Iris pigment epithelial cell (primary cell): ENCODE measurements at regions not wholly inside any gene's neighbourhood (a gene's known extent, or its start where the extent isn't known, plus 50 kb on each side); places are given as distances from the start of the nearest gene placed in this dataset.
"Not testable (repeated sequence)": the region's sequence is repeated elsewhere in the genome, so short reads cannot be mapped to it uniquely, and the experiment has no call there.

ENCODE experiments used
- DNase-seq: peaks from one replicate; pipeline ENCODE4 v3.0.0-alpha.2; 2011; ENCODE audit warnings: low read depth

- no peak for DNase-seq
Observed at GRCh38 chr2:239832490-239833268, 192.5 kb downstream of the NDUFA10 start.

DNA sequence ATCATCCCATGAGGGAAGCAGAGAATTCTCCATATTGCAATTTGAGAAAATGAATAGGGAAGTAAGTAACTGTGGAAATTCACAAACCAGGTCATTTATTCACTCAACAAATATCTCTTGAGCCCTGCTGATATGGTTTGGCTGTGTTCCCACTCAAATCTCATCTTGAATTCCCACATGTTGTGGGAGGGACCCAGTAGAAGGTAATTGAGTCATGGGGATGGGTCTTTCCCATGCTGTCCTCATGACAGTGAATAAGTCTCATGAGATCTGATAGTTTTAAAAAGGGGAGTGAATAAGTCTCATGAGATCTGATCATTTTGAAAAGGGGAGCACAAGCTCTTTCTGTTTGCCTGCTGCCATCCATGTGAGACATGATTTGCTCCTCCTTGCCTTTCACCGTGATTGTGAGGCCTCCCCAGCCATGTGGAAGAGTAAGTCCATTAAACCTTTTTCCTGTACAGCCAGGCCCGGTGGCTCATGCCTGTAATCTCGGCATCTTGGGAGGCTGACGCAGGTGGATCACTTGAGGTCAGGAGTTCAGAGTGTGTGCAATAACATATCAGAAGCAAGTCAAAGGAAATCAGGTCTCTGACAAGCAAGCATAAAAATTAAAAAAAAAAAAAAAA, 193.2 kb downstream of the NDUFA10 start:
- no peak for DNase-seq

DNA sequence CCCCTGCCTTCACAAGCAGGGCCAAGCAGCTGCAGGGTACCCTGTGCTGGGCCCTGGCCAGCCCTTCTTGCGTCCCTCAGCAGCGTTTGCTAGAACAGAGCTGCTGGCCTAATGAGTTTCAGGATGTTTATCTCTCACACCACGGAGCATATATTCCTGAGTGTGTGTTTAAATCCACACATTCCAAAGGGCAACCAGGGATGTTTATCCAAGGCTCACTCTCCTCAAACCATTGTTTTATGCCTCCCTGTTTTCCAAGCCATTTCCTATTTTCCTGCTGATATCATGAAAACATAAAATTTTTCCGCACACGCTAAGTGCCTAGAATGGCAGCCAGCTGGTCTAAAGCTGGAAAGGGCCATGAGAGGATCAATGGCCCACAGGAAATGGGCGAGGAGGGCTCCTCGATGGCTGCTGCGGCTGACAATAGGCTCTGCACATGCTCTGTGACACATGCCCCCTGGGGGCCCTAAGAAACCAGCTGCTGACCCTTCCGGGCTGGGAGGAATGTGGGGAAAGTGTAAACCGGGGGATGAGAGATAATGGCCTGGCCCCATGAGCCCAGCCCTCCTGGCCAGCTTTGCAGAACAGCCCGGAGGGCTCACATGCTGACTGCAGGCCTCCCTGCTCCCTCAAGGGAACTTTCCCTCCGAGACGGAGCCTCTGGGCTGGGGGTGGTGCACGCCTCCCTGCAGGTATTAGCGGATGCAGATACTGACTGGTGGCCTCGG, 194.0 kb downstream of the NDUFA10 start:
- DNase-seq: no peak

DNA sequence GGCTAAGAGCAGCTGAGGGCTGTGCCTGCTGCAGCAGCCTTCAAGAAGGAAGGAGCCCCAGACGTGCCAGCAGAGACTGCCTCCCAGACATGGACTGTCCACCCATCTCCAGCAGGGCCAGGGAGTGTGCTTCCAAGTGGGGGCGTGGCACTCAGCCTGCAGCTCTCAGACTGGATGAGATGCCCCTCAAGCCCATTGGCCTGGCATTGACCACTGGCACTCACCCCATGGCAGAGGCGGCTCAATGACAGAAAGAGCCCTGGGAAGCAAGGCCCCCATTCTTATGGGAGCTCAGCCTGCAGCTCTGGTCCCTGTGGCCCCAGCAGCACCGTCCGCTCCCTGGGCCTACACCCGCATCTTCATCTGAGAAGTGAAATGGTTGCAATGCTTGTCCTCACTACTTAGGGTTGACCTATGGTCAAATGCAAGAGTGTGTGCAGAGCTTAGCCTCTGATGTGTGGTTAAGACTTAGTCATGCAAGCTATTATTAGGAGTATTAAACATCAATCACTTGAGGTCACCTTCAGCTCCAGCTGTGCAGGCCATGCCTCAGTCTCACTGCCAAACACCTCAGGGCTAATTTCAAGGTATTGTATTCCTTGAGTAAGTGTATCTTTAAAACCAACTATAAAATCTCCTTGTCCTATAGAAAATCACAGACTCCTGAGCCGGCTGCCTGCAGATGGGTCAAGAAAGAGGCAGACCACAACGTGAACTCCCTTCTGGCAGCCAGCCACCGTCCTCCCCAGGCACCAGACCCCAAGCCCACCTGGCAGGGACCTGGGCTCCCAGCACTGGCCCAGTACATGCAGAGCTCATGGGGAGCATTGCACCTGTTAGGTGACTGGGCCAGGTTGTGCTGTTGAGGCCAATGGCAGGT, 194.8 kb downstream of the NDUFA10 start:
- peak; percentile 3 for DNase-seq

DNA sequence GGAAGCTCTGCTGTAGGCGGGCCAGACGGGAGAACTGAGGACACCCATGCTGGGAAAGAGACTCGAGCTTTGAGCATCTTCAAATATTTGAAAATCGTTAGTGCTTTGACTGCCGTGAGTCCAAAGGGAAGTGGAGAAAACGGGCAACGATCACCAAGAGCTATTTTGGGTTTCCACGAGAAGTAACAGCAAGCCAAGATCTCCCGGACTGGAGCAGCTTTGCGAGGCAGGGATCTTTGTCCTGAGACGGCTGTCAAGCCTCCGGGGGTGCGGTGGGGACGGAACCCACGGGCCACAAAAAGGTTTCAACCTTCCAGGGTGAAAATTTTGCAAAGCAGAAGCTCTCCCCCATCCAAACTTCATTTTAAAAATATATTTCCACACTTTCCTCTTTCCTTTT, 195.8 kb downstream of the NDUFA10 start:
- no peak for DNase-seq

- not testable (repeated sequence) for DNase-seq
Observed at GRCh38 chr2:239828973-239829275, 196.2 kb downstream of the NDUFA10 start.

GRCh38 chr2:239828192-239828972, 196.8 kb downstream of the NDUFA10 start:
- DNase-seq: no peak

- no peak for DNase-seq
Observed at GRCh38 chr2:239827523-239827890, 197.6 kb downstream of the NDUFA10 start.

- no peak for DNase-seq
Observed at GRCh38 chr2:239826786-239827522, 198.2 kb downstream of the NDUFA10 start.

GRCh38 chr2:239826376-239826775, 198.8 kb downstream of the NDUFA10 start:
- no peak for DNase-seq

DNA sequence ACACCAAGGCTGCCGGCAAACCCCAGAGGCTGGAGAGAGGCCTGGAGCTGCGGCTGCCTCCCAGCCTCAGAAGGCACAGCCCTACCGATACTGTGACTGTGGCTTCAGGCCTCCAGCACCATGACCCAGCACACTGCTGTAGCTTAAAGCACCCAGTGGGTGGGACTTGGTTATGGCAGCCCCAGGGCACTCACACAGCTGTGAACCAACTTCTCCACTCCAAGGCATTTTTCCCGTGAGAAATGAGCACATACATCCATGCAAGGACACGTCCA, 199.5 kb downstream of the NDUFA10 start:
- no peak for DNase-seq

- DNase-seq: no peak
Observed at GRCh38 chr2:239824866-239825704, 200.1 kb downstream of the NDUFA10 start.

GRCh38 chr2:239824046-239824694, 201.0 kb downstream of the NDUFA10 start:
- peak; percentile 22 for DNase-seq

- no peak for DNase-seq
Observed at GRCh38 chr2:239822146-239822831, 202.9 kb downstream of the NDUFA10 start.

DNA sequence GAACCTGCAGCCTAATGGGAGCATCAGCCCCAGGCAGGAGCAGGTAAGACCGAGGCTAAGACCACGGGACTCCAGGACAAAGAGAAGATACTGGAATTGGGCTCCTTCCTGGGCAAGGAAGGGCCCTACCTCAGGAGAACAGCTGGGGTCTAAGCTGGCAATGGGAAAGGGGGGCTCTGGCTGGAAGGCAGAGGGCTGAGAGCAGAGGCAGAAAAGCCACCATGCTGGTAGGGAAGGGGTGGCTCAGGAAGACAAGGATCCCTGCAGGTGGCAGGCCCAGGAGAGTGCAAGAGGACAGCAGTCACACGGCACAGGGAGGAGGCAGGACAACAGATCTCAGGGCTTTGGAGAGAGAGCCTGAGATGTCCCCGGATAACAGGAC, 203.5 kb downstream of the NDUFA10 start:
- no peak for DNase-seq

- DNase-seq: no peak
Observed at GRCh38 chr2:239820836-239821693, 204.1 kb downstream of the NDUFA10 start.

DNA sequence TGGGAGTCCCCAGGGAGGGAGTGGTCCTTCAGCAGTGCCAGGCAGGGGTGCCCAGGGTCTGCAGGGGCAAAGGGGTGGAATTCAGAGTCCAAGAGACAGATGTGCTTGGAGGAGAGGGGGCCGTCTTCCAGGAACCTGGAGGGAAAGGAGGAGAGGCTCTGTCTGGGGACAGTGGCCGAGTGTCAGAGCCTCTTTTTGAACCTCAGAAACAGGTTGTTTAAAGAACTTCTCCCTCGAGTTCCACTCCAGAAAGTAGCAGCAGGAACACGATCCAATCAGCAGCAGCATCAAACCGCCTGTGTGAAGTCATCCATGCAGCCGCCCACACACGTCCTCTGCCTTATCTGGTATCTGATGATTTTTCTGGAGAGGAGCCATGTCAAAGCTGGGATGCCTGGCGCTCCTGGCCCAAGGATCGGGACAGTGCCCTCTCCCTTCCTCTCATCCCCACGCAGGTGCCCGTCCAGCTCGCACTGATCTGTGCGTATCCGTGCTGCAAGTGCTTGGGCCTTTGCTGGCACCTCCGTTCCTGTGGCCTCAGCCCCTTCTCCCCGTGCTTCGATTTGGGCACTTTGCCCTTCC, 205.1 kb downstream of the NDUFA10 start:
- DNase-seq: peak; percentile 14
